Islet of Langerhans (tissue), 1 donor: ENCODE measurements at regions not wholly inside any gene's neighbourhood (a gene's known extent, or its start where the extent isn't known, plus 50 kb on each side); places are given as distances from the start of the nearest gene placed in this dataset.

Source experiments
- FAIRE-seq: peaks from one replicate; lab custom pipeline; 2011; peaks lifted over from hg19 to GRCh38; lab: Jason Lieb, UNC

- FAIRE-seq = no peak
Measured at GRCh38 chr7:131087756-131088658, 239.7 kb upstream of the MKLN1 start.

GRCh38 chr7:131090188-131090587, 237.5 kb upstream of the MKLN1 start:
- no peak for FAIRE-seq

- FAIRE-seq = no peak
Measured at GRCh38 chr7:131090886-131091692, 236.6 kb upstream of the MKLN1 start.

GRCh38 chr7:131094685-131095084, 233.0 kb upstream of the MKLN1 start:
- FAIRE-seq = no peak

- no peak for FAIRE-seq
Measured at GRCh38 chr7:131095346-131095745, 232.3 kb upstream of the MKLN1 start.

GRCh38 chr7:131096267-131096927, 231.3 kb upstream of the MKLN1 start:
- no peak for FAIRE-seq

GRCh38 chr7:131097662-131098376, 229.9 kb upstream of the MKLN1 start:
- FAIRE-seq = no peak

GRCh38 chr7:131098527-131098926, 229.1 kb upstream of the MKLN1 start:
- FAIRE-seq = no peak

GRCh38 chr7:131100357-131101054, 227.2 kb upstream of the MKLN1 start:
- no peak for FAIRE-seq

- FAIRE-seq = no peak
Measured at GRCh38 chr7:131103997-131104396, 223.7 kb upstream of the MKLN1 start.

- no peak for FAIRE-seq
Measured at GRCh38 chr7:131104596-131105293, 222.9 kb upstream of the MKLN1 start.

- FAIRE-seq = no peak
Measured at GRCh38 chr7:131105294-131105798, 222.3 kb upstream of the MKLN1 start.

GRCh38 chr7:131105799-131106680, 221.6 kb upstream of the MKLN1 start:
- FAIRE-seq = no peak

GRCh38 chr7:131106681-131107336, 220.9 kb upstream of the MKLN1 start:
- no peak for FAIRE-seq

- no peak for FAIRE-seq
Measured at GRCh38 chr7:131107337-131108211, 220.1 kb upstream of the MKLN1 start.

- FAIRE-seq = no peak
Measured at GRCh38 chr7:131108212-131108940, 219.3 kb upstream of the MKLN1 start.

- no peak for FAIRE-seq
Measured at GRCh38 chr7:131109011-131109758, 218.5 kb upstream of the MKLN1 start.
